ENCODE measurements at regions not wholly inside any gene's neighbourhood (a gene's known extent, or its start where the extent isn't known, plus 50 kb on each side); places are given as distances from the start of the nearest gene placed in this dataset.

DNA sequence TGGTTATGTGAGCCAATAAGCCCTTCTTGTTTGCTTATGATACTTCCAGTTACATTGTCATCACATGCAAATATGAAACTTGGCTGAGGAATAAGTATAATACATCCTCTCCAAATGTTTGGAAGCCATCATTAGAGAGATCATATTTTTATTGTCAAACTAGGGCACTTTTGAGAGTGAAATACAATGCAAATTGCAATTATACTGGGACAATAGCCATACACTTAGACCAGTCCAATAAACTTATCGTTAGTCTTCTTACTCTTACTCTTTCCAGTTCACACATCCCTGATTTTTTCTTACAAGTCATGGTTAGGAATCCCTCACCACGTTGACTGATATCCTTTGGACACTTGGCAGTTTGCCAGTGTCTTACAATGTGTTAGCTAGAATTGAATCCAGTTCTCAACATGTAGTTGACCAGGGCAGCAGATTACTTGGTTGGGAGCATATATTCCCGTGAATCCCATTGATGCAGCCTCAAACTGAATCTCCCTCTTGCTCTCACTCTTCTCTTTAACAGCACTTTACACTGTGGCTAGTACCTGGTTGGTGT, 519.7 kb upstream of the ID4 start:
- no peaks in the 10 kb centered on the region for H3K36me3 ChIP-seq (ENCODE audit: control insufficient read depth, insufficient read depth, low read length)
- no peak overlapping the region for H3K9ac ChIP-seq (ENCODE audit: low read length)
- H3K27me3 ChIP-seq (ENCODE audit: control insufficient read depth, insufficient read depth, low read length) = no peaks in the 10 kb centered on the region
- no peak overlapping the region for H3K27ac ChIP-seq (ENCODE audit: low read depth, low read length)
- H3K4me3 ChIP-seq (ENCODE audit: low read length) = no peak overlapping the region
- H3K4me1 ChIP-seq (ENCODE audit: control insufficient read depth, insufficient read depth, low read length) = peaks cover 2% of the 10 kb centered on the region

DNA sequence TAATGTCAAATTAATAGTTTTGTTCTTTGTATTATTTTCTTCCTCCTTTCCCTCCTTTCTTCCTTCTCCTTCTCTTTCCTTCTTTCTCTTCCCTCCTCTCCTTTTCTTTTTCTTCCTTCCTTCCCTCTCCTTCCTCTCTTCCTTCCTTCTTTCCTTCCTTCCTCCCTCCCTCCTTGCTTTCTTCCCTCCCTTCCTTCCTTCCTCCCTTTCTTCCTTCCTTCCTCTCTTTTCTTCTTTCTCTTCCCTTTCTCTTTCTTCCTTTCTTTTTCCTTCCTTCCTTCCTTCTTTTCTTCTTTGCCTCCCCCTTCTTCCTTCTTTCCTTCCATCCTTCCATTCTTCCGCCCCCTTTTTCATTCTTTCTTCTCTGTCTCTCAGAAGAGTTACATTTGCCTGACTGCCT, 518.2 kb upstream of the ID4 start:
- Histone ChIP-seq H3K27ac (ENCODE audit: low read depth, low read length) (no peak overlapping the region), H3K4me3 (ENCODE audit: low read length) (no peak overlapping the region), H3K36me3 (ENCODE audit: control insufficient read depth, insufficient read depth, low read length) (no peaks in the 10 kb centered on the region), H3K4me1 (ENCODE audit: control insufficient read depth, insufficient read depth, low read length) (peaks cover 2% of the 10 kb centered on the region), H3K9ac (ENCODE audit: low read length) (no peak overlapping the region), H3K27me3 (ENCODE audit: control insufficient read depth, insufficient read depth, low read length) (no peaks in the 10 kb centered on the region)

DNA sequence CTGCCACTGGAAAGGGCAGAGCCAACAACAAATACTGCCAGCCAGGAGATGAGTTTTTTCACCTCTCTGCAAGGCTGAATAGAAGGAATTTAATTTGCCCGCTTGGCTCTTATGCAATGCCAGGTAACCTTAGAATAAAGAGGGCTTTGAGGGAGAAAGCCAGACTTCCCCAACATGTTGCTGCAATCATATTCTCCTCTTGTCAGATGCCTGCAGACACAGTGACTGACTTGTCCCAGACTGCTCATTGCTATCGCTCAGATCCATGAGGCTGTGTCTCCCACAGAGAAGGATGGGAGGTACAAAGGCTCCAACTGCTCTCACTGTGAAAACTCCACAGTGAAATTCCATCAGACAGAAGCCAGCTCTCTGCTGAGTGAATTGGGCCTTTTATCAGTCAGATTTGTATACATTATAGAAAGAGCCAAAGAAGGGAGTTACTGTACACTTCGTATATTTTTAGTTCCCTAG, 517.0 kb upstream of the ID4 start:
- Histone ChIP-seq H3K27me3 (ENCODE audit: control insufficient read depth, insufficient read depth, low read length) (no peaks in the 10 kb centered on the region), H3K4me1 (ENCODE audit: control insufficient read depth, insufficient read depth, low read length) (peaks cover 2% of the 10 kb centered on the region), H3K27ac (ENCODE audit: low read depth, low read length) (no peak overlapping the region), H3K9ac (ENCODE audit: low read length) (no peak overlapping the region), H3K36me3 (ENCODE audit: control insufficient read depth, insufficient read depth, low read length) (no peaks in the 10 kb centered on the region), H3K4me3 (ENCODE audit: low read length) (no peak overlapping the region)

DNA sequence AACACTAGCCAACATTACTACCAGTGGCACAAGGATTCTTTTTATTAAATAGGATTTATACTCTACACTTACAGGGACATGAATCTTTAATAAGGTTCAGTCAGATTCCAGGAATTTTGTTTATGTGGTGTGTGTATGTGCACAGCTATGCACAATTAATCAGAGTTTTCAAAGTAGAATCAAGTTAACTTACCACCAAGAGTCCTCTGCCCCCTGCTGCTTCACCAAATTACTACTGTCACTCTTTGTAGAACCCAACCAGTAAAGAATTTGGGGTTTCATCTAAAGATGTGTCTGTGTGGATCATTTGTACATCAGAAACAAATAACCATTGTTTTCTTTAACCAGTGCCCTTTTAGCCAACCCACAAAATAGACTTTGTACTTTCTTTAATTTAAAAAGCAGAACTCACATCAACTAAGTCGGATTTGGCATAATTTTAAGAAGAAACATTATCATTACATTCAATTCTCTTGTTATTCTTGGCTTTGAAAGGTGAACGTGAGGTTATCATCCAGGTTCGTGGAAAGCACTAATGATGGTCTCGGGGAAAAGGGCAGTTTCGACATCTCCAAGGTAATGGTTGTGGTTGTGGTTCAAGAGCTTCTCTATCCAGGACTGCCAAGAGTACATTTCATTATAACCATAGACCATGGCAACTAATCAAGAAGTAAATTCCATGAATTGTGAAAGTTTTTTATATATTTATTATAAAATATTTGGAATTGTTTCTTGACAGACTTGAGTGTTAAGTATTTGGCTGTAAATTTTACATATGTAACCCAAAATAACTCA, 514.3 kb upstream of the ID4 start:
- Histone ChIP-seq H3K36me3 (ENCODE audit: control insufficient read depth, insufficient read depth, low read length) (no peaks in the 10 kb centered on the region), H3K4me1 (ENCODE audit: control insufficient read depth, insufficient read depth, low read length) (peaks cover 5% of the 10 kb centered on the region)

DNA sequence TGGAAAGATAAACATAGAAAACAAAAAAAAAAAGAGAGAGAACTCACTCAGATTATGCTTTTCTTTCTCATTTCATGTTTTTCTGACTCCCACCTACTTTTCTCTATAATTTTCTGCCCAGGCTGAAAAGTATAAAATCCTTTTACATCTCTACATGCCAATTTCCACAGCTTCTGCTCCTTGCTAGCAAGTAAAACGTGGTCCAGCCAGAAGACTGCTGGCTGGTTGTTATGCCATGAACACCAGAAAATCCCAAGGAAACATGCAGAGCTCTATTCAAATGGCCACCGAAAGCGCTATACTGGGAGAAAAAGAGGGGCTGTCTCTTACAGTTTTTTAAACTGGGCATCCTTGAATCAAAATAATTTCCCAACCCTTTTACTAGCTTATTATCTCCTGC, 512.8 kb upstream of the ID4 start:
- Histone ChIP-seq H3K36me3 (ENCODE audit: control insufficient read depth, insufficient read depth, low read length) (no peaks in the 10 kb centered on the region), H3K4me1 (ENCODE audit: control insufficient read depth, insufficient read depth, low read length) (peaks cover 5% of the 10 kb centered on the region), H3K27ac (ENCODE audit: low read depth, low read length) (no peak overlapping the region), H3K9ac (ENCODE audit: low read length) (no peak overlapping the region), H3K4me3 (ENCODE audit: low read length) (no peak overlapping the region), H3K27me3 (ENCODE audit: control insufficient read depth, insufficient read depth, low read length) (no peaks in the 10 kb centered on the region)

More for the DNA sequence above, 514.3 kb upstream of the ID4 start:
- Histone ChIP-seq H3K9ac (ENCODE audit: low read length) (no peak overlapping the region), H3K27ac (ENCODE audit: low read depth, low read length) (no peak overlapping the region), H3K27me3 (ENCODE audit: control insufficient read depth, insufficient read depth, low read length) (no peaks in the 10 kb centered on the region), H3K4me3 (ENCODE audit: low read length) (no peak overlapping the region)

DNA sequence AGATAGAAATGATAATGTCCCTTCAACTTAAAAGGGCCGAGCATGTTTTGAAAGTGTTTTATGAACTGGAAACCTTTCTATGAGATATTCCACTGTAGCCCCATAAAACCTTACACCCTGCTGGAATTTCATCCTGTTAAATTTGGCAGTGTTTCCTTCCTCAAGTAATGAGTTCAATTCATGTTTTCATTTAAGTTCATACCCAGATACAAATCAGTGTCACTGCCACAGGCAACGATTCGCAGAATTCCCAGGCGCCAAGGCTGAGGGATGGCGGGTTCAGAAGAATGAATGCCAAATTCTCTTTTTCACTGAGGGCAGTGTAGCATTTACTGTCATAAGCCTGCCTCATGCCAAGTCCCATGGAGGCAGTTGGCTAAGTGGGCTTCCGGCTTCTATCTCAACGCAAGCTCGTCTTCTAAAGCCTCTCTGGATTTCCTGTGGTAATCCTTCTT, 511.8 kb upstream of the ID4 start:
- H3K9ac ChIP-seq (ENCODE audit: low read length) = no peak overlapping the region
- H3K4me3 ChIP-seq (ENCODE audit: low read length) = no peak overlapping the region
- H3K27ac ChIP-seq (ENCODE audit: low read depth, low read length) = peak overlapping the region; percentile 14
- H3K4me1 ChIP-seq (ENCODE audit: control insufficient read depth, insufficient read depth, low read length) = peaks cover 3% of the 10 kb centered on the region
- no peaks in the 10 kb centered on the region for H3K36me3 ChIP-seq (ENCODE audit: control insufficient read depth, insufficient read depth, low read length)
- H3K27me3 ChIP-seq (ENCODE audit: control insufficient read depth, insufficient read depth, low read length) = no peaks in the 10 kb centered on the region

DNA sequence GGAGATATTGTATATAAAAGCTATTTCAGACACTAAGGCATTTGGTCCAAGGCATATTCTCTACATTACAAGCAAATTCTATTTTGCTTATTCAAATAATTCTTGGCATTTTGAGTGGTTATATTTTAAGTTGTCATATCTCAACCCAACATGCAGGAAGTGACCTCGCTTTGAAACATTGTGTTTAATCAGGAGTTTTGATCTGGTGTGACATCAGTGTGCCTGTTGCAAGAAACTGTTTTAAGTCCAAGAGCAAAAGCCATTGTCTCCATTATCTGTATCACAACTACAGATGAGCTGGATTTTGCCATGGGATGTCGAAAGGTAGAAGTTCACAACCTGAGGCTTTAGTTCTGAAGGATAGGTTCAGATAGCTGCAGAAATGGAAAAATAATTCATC, 509.9 kb upstream of the ID4 start:
- no peaks in the 10 kb centered on the region for H3K36me3 ChIP-seq (ENCODE audit: control insufficient read depth, insufficient read depth, low read length)
- H3K4me3 ChIP-seq (ENCODE audit: low read length) = no peak overlapping the region
- H3K27me3 ChIP-seq (ENCODE audit: control insufficient read depth, insufficient read depth, low read length) = no peaks in the 10 kb centered on the region
- H3K27ac ChIP-seq (ENCODE audit: low read depth, low read length) = no peak overlapping the region
- no peak overlapping the region for H3K9ac ChIP-seq (ENCODE audit: low read length)
- H3K4me1 ChIP-seq (ENCODE audit: control insufficient read depth, insufficient read depth, low read length) = peaks cover 3% of the 10 kb centered on the region

DNA sequence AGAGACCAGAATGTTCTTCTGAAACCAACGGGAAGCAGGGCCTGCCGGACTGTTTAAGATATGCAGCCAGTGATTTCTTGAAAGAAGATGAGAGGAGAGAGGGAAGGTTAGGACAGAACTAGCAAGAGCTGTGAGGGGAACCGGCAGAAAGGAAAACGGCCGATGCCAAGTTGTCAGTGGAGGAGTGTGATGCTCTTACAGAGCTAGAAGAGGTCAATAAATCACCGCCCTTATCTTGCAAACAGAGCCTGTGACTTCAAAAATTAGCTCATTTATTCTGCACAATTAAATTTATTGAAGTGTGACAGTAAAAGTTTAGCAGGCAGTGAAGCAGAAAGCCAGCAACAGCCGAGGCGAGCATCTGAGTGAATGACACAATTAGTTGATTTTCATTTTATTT, 509.5 kb upstream of the ID4 start:
- H3K27me3 ChIP-seq (ENCODE audit: control insufficient read depth, insufficient read depth, low read length) = no peaks in the 10 kb centered on the region
- H3K4me3 ChIP-seq (ENCODE audit: low read length) = no peak overlapping the region
- peaks cover 3% of the 10 kb centered on the region for H3K4me1 ChIP-seq (ENCODE audit: control insufficient read depth, insufficient read depth, low read length)
- H3K36me3 ChIP-seq (ENCODE audit: control insufficient read depth, insufficient read depth, low read length) = no peaks in the 10 kb centered on the region
- H3K9ac ChIP-seq (ENCODE audit: low read length) = no peak overlapping the region
- no peak overlapping the region for H3K27ac ChIP-seq (ENCODE audit: low read depth, low read length)

DNA sequence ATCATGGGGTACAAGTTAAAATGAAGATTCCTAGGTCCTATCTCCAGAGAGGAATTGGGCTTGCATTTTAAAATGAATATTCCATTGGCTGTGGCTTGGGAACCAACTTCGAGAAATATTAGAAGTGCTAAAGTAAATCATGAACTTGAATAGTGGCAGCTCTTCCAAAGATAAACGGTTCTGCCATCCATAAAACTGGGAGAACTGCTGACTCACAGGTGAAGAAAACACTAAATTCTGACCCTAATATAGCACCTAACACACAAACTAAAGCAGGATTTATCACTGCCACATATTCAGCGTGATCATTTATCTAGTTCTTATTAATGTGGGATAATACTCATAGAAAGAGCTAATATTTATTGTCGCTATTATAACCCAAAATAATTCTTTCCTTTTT, 508.1 kb upstream of the ID4 start:
- Histone ChIP-seq H3K27me3 (ENCODE audit: control insufficient read depth, insufficient read depth, low read length) (no peaks in the 10 kb centered on the region), H3K36me3 (ENCODE audit: control insufficient read depth, insufficient read depth, low read length) (no peaks in the 10 kb centered on the region), H3K4me1 (ENCODE audit: control insufficient read depth, insufficient read depth, low read length) (peaks cover 3% of the 10 kb centered on the region), H3K4me3 (ENCODE audit: low read length) (no peak overlapping the region), H3K27ac (ENCODE audit: low read depth, low read length) (no peak overlapping the region), H3K9ac (ENCODE audit: low read length) (no peak overlapping the region)

DNA sequence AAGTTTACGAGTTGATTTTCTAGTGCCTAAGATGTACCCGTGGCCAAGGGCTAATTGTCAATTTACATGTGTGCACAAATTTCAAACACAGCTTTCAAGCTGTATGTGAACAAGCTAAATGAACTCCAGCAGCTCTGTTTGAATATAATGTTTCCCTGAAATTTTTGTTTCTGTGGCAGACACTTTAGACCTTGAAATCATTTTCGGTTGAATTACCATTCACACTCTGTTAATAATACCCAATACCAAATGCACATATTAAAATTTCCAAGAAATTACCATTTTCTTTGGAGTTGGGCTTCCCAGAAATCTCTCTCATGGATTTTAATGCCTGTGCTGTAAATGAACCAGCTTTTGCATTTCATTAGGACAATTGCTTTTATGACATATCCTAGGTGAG, 506.1 kb upstream of the ID4 start:
- Histone ChIP-seq H3K36me3 (ENCODE audit: control insufficient read depth, insufficient read depth, low read length) (no peaks in the 10 kb centered on the region), H3K27ac (ENCODE audit: low read depth, low read length) (no peak overlapping the region), H3K27me3 (ENCODE audit: control insufficient read depth, insufficient read depth, low read length) (no peaks in the 10 kb centered on the region), H3K4me3 (ENCODE audit: low read length) (no peak overlapping the region), H3K4me1 (ENCODE audit: control insufficient read depth, insufficient read depth, low read length) (no peaks in the 10 kb centered on the region), H3K9ac (ENCODE audit: low read length) (no peak overlapping the region)

DNA sequence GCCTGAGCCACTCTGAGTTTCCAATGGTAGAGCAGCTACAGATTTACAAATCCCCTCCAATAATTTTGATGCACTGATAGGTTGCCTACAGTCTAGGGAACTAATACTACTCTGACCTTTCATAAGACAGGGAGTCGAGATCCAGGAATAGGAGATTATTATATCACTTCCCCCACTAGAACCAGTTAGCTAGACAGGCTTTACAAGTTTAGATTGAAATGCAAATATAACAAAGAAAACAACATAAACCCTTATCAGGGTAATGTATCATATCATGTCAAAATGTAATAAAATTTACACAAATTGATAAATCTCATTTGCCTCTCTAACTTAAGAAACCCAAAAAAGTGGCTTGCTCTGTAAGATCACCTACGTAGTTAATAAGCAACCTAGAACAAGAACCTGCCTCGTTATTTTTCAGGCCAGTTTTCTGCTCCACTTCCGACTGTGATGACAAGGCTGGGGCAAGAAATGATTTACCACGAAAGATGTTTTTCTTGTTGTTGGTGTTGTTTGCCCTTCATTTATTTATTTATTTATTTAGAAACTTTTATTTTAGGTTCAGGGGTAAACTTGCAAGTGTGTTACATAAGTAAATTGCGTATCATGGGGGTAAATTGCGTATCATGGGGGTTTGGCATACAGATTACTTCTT, 504.2 kb upstream of the ID4 start:
- no peaks in the 10 kb centered on the region for H3K27me3 ChIP-seq (ENCODE audit: control insufficient read depth, insufficient read depth, low read length)
- no peak overlapping the region for H3K27ac ChIP-seq (ENCODE audit: low read depth, low read length)
- H3K9ac ChIP-seq (ENCODE audit: low read length) = no peak overlapping the region
- H3K36me3 ChIP-seq (ENCODE audit: control insufficient read depth, insufficient read depth, low read length) = no peaks in the 10 kb centered on the region
- no peak overlapping the region for H3K4me3 ChIP-seq (ENCODE audit: low read length)
- H3K4me1 ChIP-seq (ENCODE audit: control insufficient read depth, insufficient read depth, low read length) = no peaks in the 10 kb centered on the region

DNA sequence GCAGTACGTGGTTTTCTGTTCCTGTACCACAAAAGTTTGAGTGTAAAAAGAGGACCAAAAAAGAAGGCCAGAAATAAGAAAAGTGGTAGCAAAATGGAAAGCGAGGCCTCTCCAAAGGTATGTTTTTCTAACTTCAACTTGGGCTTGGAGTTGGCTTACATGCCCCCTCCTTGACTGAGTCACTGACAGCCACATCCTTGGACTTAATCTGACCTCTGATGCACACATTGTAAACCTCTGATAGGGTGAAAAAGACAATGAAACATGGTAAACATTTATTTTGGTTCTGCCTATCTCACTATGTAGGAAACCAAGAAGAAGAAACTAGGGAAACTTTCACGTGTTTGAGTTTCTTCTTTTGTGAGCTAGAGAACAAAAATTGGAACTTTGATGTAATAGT, 503.2 kb upstream of the ID4 start:
- H3K4me1 ChIP-seq (ENCODE audit: control insufficient read depth, insufficient read depth, low read length) = no peaks in the 10 kb centered on the region
- no peaks in the 10 kb centered on the region for H3K36me3 ChIP-seq (ENCODE audit: control insufficient read depth, insufficient read depth, low read length)
- no peak overlapping the region for H3K27ac ChIP-seq (ENCODE audit: low read depth, low read length)
- H3K27me3 ChIP-seq (ENCODE audit: control insufficient read depth, insufficient read depth, low read length) = no peaks in the 10 kb centered on the region
- no peak overlapping the region for H3K4me3 ChIP-seq (ENCODE audit: low read length)
- no peak overlapping the region for H3K9ac ChIP-seq (ENCODE audit: low read length)
